H1 (cell line): ENCODE measurements at regions not wholly inside any gene's neighbourhood (a gene's known extent, or its start where the extent isn't known, plus 50 kb on each side); places are given as distances from the start of the nearest gene placed in this dataset.

ENCODE experiments used
- CBX5 ChIP-seq: fragments of 300-800, 300-1000 bp; sonication (generic); IDR thresholded peaks from 2 replicates; pipeline ENCODE4 v1.7.1; 2016; ENCODE audit warnings: antibody characterized with exemption, low read length, low read depth
- EGR1 ChIP-seq: IDR thresholded peaks from 2 replicates; pipeline ENCODE4 v1.6.1; 2011; ENCODE audit warnings: low read depth, low read length, borderline replicate concordance
- TF ChIP-seq, protein P1 (sequence below): IDR thresholded peaks from 2 replicates; pipeline ENCODE4 v1.6.1; 2012; ENCODE audit warnings: low read length, inconsistent platforms

DNA sequence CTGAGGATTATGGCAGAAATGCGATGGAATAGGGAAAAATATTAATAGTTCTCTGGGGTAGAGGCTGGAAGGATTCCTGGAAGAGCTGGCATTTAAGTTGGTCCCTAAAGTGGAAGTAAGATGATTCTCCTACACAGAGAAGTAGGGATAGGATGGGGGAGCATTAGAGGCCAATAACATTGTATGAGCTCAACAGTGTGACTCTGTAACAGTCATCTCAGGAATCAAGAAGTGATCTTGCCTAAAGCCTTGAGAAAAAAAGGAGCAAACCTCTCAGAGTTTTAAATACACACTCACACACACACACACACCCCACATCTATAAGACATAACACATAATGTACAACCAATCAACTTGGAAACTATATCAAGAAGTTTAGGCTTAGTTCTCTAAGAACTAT is 117.7 kb upstream of the CDK1 start (continued):
- TF ChIP-seq, protein P1, sequence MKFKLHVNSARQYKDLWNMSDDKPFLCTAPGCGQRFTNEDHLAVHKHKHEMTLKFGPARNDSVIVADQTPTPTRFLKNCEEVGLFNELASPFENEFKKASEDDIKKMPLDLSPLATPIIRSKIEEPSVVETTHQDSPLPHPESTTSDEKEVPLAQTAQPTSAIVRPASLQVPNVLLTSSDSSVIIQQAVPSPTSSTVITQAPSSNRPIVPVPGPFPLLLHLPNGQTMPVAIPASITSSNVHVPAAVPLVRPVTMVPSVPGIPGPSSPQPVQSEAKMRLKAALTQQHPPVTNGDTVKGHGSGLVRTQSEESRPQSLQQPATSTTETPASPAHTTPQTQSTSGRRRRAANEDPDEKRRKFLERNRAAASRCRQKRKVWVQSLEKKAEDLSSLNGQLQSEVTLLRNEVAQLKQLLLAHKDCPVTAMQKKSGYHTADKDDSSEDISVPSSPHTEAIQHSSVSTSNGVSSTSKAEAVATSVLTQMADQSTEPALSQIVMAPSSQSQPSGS, result no peak
- TF ChIP-seq CBX5 (no peak), EGR1 (no peak)
